ACC112 (cell line): ENCODE measurements at regions not wholly inside any gene's neighbourhood (a gene's known extent, or its start where the extent isn't known, plus 50 kb on each side); places are given as distances from the start of the nearest gene placed in this dataset.

Source experiments
- H2AFZ ChIP-seq: fragments of 200-600 bp; sonication (generic); one replicate; pipeline ENCODE4 v1.6.0; 2017; ENCODE audit warnings: antibody characterized with exemption, low read length; ENCODE audit not compliant: unreplicated experiment
- H3K27ac ChIP-seq: fragments of 200-600 bp; sonication (generic); 2 replicates; pipeline ENCODE4 v1.5.1; 2014; ENCODE audit warnings: low read depth, mild to moderate bottlenecking, antibody characterized with exemption, low read length, moderate library complexity
- H3K27me3 ChIP-seq: fragments of 200-600 bp; sonication (generic); 2 replicates; pipeline ENCODE4 v1.6.1; 2014; ENCODE audit warnings: mild to moderate bottlenecking, antibody characterized with exemption, low read length, moderate library complexity, mixed read lengths; ENCODE audit not compliant: insufficient read depth
- H3K36me3 ChIP-seq: fragments of 200-600 bp; sonication (generic); 2 replicates; pipeline ENCODE4 v1.6.1; 2016; ENCODE audit warnings: mild to moderate bottlenecking, antibody characterized with exemption, low read length, moderate library complexity, mixed read lengths; ENCODE audit not compliant: insufficient read depth
- H3K4me1 ChIP-seq: fragments of 200-600 bp; sonication (generic); one replicate; pipeline ENCODE4 v1.6.1; 2016; ENCODE audit warnings: low read length, mixed read lengths; ENCODE audit not compliant: insufficient read depth, unreplicated experiment, control insufficient read depth
- H3K4me3 ChIP-seq: fragments of 200-600 bp; sonication (generic); 2 replicates; pipeline ENCODE4 v1.5.1; 2014; ENCODE audit warnings: mild to moderate bottlenecking, low read depth, low read length
- H3K79me2 ChIP-seq: fragments of 200-600 bp; sonication (generic); one replicate; pipeline ENCODE4 v1.6.0; 2016; ENCODE audit warnings: low read length; ENCODE audit not compliant: control insufficient read depth, unreplicated experiment, insufficient read depth

DNA sequence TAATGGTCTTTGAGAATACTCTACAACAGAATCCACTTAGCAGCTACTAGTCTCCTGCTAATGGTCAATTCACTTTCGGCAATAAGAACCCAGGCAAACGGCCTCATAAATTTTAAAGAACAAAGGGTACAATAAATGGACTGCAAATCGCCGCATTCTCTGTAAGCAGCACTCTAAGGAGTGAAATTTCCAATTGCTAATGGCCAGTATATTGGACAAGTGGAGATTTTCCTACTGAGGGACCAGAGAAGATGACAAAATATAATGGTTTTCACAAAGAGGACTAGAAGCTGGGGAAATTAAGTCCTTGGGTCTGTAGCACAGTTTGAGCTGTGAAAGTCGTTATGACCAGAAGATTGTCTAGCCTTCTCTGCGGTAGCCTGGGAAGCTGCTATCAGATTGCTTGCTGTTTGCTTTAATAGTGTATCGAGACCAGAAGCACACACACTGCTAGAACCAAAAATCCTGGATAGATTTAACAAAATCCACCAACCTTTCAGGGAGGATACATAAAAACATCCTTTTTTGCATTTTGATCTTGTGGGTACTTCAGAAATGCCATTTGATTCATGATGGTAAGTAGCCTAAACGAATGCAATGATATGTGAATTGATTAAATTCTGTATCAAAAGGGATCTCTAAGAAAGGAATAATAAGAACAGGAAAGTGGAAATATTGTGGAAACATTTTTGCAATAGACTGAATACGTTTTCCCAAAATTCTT lies 53.6 kb upstream of the ATP8B1 start:
- H3K27me3 ChIP-seq = no peaks in the 10 kb centered on the region
- H3K4me3 ChIP-seq = no peak overlapping the region
- H3K36me3 ChIP-seq = no peaks in the 10 kb centered on the region
- H3K27ac ChIP-seq = no peak overlapping the region
- no peaks in the 10 kb centered on the region for H3K79me2 ChIP-seq
- no peak overlapping the region for H2AFZ ChIP-seq
- no peaks in the 10 kb centered on the region for H3K4me1 ChIP-seq

DNA sequence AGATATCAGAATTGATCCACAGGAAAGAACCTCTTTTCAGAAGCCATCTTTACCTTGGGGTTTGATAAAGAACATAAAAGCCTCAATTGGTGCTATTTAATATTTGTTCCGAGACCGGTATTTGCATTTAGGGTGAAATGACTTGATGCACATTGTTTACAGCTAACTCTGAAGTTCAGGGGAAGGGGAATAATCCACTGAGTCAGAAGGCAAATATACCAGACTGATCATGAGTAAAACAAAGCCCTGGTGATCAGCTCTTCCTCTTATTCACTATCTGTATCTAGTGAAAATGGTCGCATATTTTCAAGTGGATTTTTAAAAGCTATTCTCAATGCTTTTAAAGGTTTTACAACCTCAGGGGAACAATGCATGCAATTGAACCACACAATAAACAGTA lies 53.0 kb upstream of the ATP8B1 start:
- H3K27ac ChIP-seq = no peak overlapping the region
- H3K4me1 ChIP-seq = no peaks in the 10 kb centered on the region
- H2AFZ ChIP-seq = no peak overlapping the region
- H3K79me2 ChIP-seq = no peaks in the 10 kb centered on the region
- H3K4me3 ChIP-seq = no peak overlapping the region
- no peaks in the 10 kb centered on the region for H3K36me3 ChIP-seq
- no peaks in the 10 kb centered on the region for H3K27me3 ChIP-seq

DNA sequence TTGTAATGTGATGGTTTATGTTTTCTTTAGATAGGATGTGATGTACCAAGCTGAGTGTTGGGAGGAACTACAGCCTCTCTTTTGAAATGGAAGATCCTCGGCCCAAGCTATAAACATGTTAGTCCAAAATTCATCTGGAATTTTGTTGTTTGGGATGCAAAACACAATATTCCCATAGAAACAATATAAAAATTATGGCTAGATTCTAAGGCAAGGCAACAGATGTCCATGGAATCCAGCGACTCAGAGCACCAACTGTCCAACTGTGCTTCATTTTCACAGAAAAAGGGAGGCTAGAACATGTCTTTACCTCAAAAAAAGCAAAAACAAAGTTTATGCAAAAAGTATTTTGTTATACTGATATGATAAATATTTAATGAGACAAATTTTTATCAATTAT lies 52.4 kb upstream of the ATP8B1 start:
- Histone ChIP-seq H3K36me3 (no peaks in the 10 kb centered on the region), H3K27ac (no peak overlapping the region), H3K27me3 (no peaks in the 10 kb centered on the region), H2AFZ (no peak overlapping the region), H3K4me1 (no peaks in the 10 kb centered on the region), H3K79me2 (no peaks in the 10 kb centered on the region), H3K4me3 (no peak overlapping the region)

DNA sequence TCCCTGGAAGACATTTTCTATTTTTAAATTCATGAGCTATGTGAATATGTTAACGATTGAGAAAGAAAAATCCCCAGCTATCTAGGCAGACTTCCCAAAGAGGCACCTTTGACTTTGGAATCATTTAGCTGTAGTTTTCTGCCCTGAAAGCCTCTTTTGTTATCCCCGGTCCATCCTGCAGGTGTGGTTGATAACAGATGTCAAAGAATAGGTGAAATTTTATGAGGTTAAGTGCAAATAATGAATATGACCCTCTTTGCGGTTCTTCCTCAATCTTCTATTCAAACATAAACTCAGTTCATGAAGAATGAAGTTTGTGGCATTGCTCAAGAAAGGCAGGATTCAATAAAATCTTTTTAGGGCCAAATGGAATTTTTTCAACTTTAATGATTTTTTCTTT lies 51.6 kb upstream of the ATP8B1 start:
- Histone ChIP-seq H2AFZ (no peak overlapping the region), H3K36me3 (no peaks in the 10 kb centered on the region), H3K27me3 (no peaks in the 10 kb centered on the region), H3K79me2 (no peaks in the 10 kb centered on the region), H3K27ac (no peak overlapping the region), H3K4me1 (no peaks in the 10 kb centered on the region), H3K4me3 (no peak overlapping the region)

DNA sequence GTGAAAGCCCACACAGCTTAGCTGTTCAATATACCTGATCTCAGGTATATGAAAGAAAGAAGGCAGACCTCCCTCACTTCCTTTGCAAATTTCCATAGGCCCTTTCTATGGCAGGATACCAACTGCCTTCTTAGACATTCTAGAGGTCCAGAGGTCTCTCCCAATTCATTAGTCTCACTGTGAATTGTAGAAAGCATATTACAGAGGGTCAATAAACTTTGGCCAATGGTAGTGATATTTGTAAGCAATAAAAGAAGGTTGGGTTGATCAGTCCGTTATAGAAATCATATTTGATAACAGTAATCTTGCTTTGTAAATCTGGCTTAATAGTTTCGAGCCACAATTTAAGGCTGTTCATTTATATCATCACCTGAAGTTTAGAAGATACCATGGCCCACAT lies 50.7 kb upstream of the ATP8B1 start:
- no peaks in the 10 kb centered on the region for H3K36me3 ChIP-seq
- no peaks in the 10 kb centered on the region for H3K79me2 ChIP-seq
- no peak overlapping the region for H2AFZ ChIP-seq
- peaks cover under 1% of the 10 kb centered on the region for H3K4me1 ChIP-seq
- H3K4me3 ChIP-seq = no peak overlapping the region
- no peaks in the 10 kb centered on the region for H3K27me3 ChIP-seq
- H3K27ac ChIP-seq = no peak overlapping the region

DNA sequence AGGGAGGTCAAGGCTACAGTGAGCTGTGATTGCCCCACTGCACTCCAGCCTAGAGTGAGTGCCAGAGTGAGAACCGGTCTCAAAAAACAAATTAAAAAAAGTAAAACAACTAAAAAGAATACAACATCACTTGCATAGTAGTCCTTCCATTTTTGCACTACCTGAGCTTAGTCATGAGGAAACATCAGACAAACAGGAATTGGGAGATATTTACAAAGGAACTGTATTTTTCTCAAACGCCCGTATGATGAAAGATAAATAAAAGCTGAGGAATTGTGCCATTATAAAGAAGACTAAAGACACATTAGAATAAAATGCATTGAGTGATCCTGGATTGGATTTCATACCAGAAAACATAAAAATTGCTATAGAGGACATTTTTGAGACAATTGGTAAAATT lies 50.0 kb upstream of the ATP8B1 start:
- H3K79me2 ChIP-seq = no peaks in the 10 kb centered on the region
- H3K36me3 ChIP-seq = no peaks in the 10 kb centered on the region
- H3K4me1 ChIP-seq = peaks cover 4% of the 10 kb centered on the region
- no peak overlapping the region for H2AFZ ChIP-seq
- H3K27me3 ChIP-seq = no peaks in the 10 kb centered on the region
- H3K27ac ChIP-seq = no peak overlapping the region
- H3K4me3 ChIP-seq = no peak overlapping the region
